A549 (cell line): ENCODE measurements at regions not wholly inside any gene's neighbourhood (a gene's known extent, or its start where the extent isn't known, plus 50 kb on each side); places are given as distances from the start of the nearest gene placed in this dataset.

Source experiments
- ATAC-seq, 2 experiments: fragments of 200-7000 bp in 1 of 2; fragments of >200 bp in 1 of 2; cut with Nextera tagmentation in 1 of 2; cut with Tn5 transposase in 1 of 2; 3 replicates each; pipeline versions ENCODE4 v1.8.0 to v1.9.1; 2018 to 2020; ENCODE audit warnings: mild to moderate bottlenecking in 1 of 2, moderate library complexity in 1 of 2
- CTCF ChIA-PET: fragments of 300-600 bp; sonication (Branson Sonifier 250); formaldehyde crosslinking; extraction: SDS; loops from one replicate; lab custom pipeline; 2021; ENCODE audit warnings: antibody characterized with exemption, inconsistent platforms; lab: Yijun Ruan, JAX
- POLR2A ChIA-PET: fragments of 350-600 bp; formaldehyde crosslinking; extraction: SDS; loops from one replicate; lab custom pipeline; 2021; ENCODE audit warnings: antibody characterized with exemption, inconsistent platforms; lab: Yijun Ruan, JAX
- DNase-seq, 2 experiments: peaks; one replicate each; pipeline versions ENCODE4 v3.0.0 to v3.0.0-alpha.2; 2011 to 2016; ENCODE audit warnings: low read depth in 1 of 2, low spot score in 1 of 2
- FAIRE-seq: peaks from 2 replicates; lab custom pipeline; 2011; peaks lifted over from hg19 to GRCh38; lab: Jason Lieb, UNC
- H3K27ac ChIP-seq, 2 experiments: fragments of >200 bp; sonication (Bioruptor Twin); formaldehyde crosslinking; 3 replicates each; pipeline ENCODE4 v1.5.1; 2016 to 2017
- H3K4me1 ChIP-seq: fragments of >200 bp; sonication (Bioruptor Twin); formaldehyde crosslinking; 3 replicates; pipeline ENCODE4 v1.6.1; 2016
- H3K4me2 ChIP-seq: fragments of >200 bp; sonication (Bioruptor Twin); formaldehyde crosslinking; 3 replicates; pipeline ENCODE4 v1.6.1; 2016
- H3K4me3 ChIP-seq: fragments of >200 bp; sonication (Bioruptor Twin); formaldehyde crosslinking; 3 replicates; pipeline ENCODE4 v1.5.1; 2016
- H3K9me3 ChIP-seq: fragments of >200 bp; sonication (Bioruptor Twin); formaldehyde crosslinking; 3 replicates; pipeline ENCODE4 v1.6.1; 2016
- EHF ChIP-seq: fragments of 250-450 bp; sonication (Bioruptor Pico); IDR thresholded peaks from 2 replicates; pipeline ENCODE4 v1.5.0; 2020; ENCODE audit warnings: mild to moderate bottlenecking
- HDAC2 ChIP-seq: fragments of 200-600 bp; sonication (generic); IDR thresholded peaks from 2 replicates; pipeline ENCODE4 v1.6.1; 2016
- HOXA7 ChIP-seq: fragments of 250-450 bp; sonication (Bioruptor Pico); IDR thresholded peaks from 2 replicates; pipeline ENCODE4 v1.5.0; 2020; ENCODE audit warnings: mild to moderate bottlenecking, moderate library complexity
- KDM1A ChIP-seq: fragments of 200-600 bp; sonication (generic); IDR thresholded peaks from 2 replicates; pipeline ENCODE4 v1.6.1; 2016; ENCODE audit warnings: low read depth, mild to moderate bottlenecking
- PHF8 ChIP-seq: fragments of 200-600 bp; sonication (generic); IDR thresholded peaks from 2 replicates; pipeline ENCODE4 v1.6.1; 2016; ENCODE audit warnings: low read depth, mild to moderate bottlenecking, antibody characterized with exemption, moderate library complexity, borderline replicate concordance
- POLR2A ChIP-seq: IDR thresholded peaks from 2 replicates; pipeline ENCODE4 v1.6.1; 2012; ENCODE audit warnings: mild to moderate bottlenecking, low read length
- REST ChIP-seq: fragments of 200-600 bp; sonication (generic); IDR thresholded peaks from 2 replicates; pipeline ENCODE4 v1.6.1; 2016; ENCODE audit warnings: antibody characterized with exemption, mild to moderate bottlenecking, moderate library complexity
- SMC3 ChIP-seq: fragments of >200 bp; sonication (Bioruptor Twin); formaldehyde crosslinking; IDR thresholded peaks from 3 replicates; pipeline ENCODE4 v1.6.1; 2018; ENCODE audit warnings: inconsistent platforms
- SREBF2 ChIP-seq: fragments of 450-650 bp; IDR thresholded peaks from 2 replicates; pipeline ENCODE4 v1.6.1; 2014; ENCODE audit warnings: mild to moderate bottlenecking, moderate library complexity
- TFCP2L1 ChIP-seq: fragments of 250-450 bp; sonication (Bioruptor Pico); IDR thresholded peaks from 2 replicates; pipeline ENCODE4 v1.5.0; 2021; ENCODE audit warnings: mild to moderate bottlenecking
- TP53 ChIP-seq: fragments of 250-450 bp; sonication (Bioruptor Pico); IDR thresholded peaks from 2 replicates; pipeline ENCODE4 v1.5.0; 2021; ENCODE audit warnings: mild to moderate bottlenecking, moderate library complexity
- ZC3H11A ChIP-seq: fragments of 450-650 bp; IDR thresholded peaks from 2 replicates; pipeline ENCODE4 v1.6.1; 2014; ENCODE audit warnings: antibody characterized with exemption, mild to moderate bottlenecking
- ZSCAN20 ChIP-seq: fragments of 250-450 bp; sonication (Bioruptor Pico); IDR thresholded peaks from 2 replicates; pipeline ENCODE4 v1.8.0; 2022; ENCODE audit warnings: mild to moderate bottlenecking, moderate library complexity
- WGBS: methylation state at CpG from one replicate; pipeline ENCODE4 v1.1.6; 2017; ENCODE audit errors: missing lambda C conversion rate; 5-methylcytosine and 5-hydroxymethylcytosine counted together
- TF ChIP-seq, protein P1 (sequence below): fragments of 150-350 bp; IDR thresholded peaks from 2 replicates; pipeline ENCODE4 v1.6.1; 2014; ENCODE audit warnings: low read depth, mild to moderate bottlenecking, low read length
- TF ChIP-seq, protein P2 (sequence below): fragments of 450-650 bp; IDR thresholded peaks from 2 replicates; pipeline ENCODE4 v1.6.1; 2014; ENCODE audit warnings: antibody characterized with exemption
- TF ChIP-seq, protein P3 (sequence below): fragments of >200 bp; sonication (Bioruptor Twin); formaldehyde crosslinking; IDR thresholded peaks from 3 replicates; pipeline ENCODE4 v1.5.1; 2016

- TF ChIP-seq PHF8 (no peak), REST (peak; percentile 80)
- TF ChIP-seq, all 56 proteins: peak for 1
- FAIRE-seq: no peak
- POLR2A ChIA-PET: no interaction called here
- Histone ChIP-seq H3K27ac (no peak overlapping the region), H3K4me1 (no peaks in the 10 kb centered on the region), H3K4me2 (no peak overlapping the region), H3K9me3 (no peaks in the 10 kb centered on the region), H3K4me3 (no peak overlapping the region)
- CTCF ChIA-PET: interaction anchor here (1.2 kb wide), 1 partner anchor 124 kb away, joined by 3 read pairs; no protein-coding TSS in a partner anchor
- WGBS: 33% methylated on average over 3 of the region's 3 CpGs
- no peak for ATAC-seq
- DNase-seq: no peak
These were observed 93.0 kb upstream of the PCGF5 start for GRCh38 chr10:91127341-91128082.

- FAIRE-seq (no peak), DNase-seq (no peak), ATAC-seq (no peak; a peak in 1 of 6 replicates)
- H3K4me2 ChIP-seq: no peak overlapping the region
- WGBS: 53% methylated on average over 7 of the region's 7 CpGs
- H3K4me1 ChIP-seq: no peaks in the 10 kb centered on the region
- ChIA-PET POLR2A (no interaction called here), CTCF (no interaction called here)
- H3K27ac ChIP-seq: no peak overlapping the region
- H3K9me3 ChIP-seq: no peaks in the 10 kb centered on the region
- H3K4me3 ChIP-seq: no peak overlapping the region
- TF ChIP-seq, protein P1, sequence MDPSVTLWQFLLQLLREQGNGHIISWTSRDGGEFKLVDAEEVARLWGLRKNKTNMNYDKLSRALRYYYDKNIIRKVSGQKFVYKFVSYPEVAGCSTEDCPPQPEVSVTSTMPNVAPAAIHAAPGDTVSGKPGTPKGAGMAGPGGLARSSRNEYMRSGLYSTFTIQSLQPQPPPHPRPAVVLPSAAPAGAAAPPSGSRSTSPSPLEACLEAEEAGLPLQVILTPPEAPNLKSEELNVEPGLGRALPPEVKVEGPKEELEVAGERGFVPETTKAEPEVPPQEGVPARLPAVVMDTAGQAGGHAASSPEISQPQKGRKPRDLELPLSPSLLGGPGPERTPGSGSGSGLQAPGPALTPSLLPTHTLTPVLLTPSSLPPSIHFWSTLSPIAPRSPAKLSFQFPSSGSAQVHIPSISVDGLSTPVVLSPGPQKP: no peak
- TF ChIP-seq POLR2A: no peak
- no peak for TF ChIP-seq KDM1A
- TF ChIP-seq SREBF2: no peak
- no peak for TF ChIP-seq TP53 (CRISPR knock-in tag)
- no peak for TF ChIP-seq ZC3H11A
These were observed 85.3 kb upstream of the PCGF5 start for GRCh38 chr10:91135113-91135512.

- FAIRE-seq: no peak
- WGBS: 90% methylated on average over 6 of the region's 6 CpGs
- ChIA-PET CTCF (no interaction called here), POLR2A (no interaction called here)
- Histone ChIP-seq H3K9me3 (no peaks in the 10 kb centered on the region), H3K4me2 (no peak overlapping the region), H3K4me3 (no peak overlapping the region), H3K4me1 (peaks cover 8% of the 10 kb centered on the region; the same call in 2 of the 3 replicates), H3K27ac (no peak overlapping the region)
- TF ChIP-seq TFCP2L1 (CRISPR knock-in tag): no peak
- no peak for TF ChIP-seq SMC3
- no peak for TF ChIP-seq HDAC2
- TF ChIP-seq EHF: no peak
- no peak for TF ChIP-seq ZSCAN20 (CRISPR knock-in tag)
- TF ChIP-seq, protein P2, sequence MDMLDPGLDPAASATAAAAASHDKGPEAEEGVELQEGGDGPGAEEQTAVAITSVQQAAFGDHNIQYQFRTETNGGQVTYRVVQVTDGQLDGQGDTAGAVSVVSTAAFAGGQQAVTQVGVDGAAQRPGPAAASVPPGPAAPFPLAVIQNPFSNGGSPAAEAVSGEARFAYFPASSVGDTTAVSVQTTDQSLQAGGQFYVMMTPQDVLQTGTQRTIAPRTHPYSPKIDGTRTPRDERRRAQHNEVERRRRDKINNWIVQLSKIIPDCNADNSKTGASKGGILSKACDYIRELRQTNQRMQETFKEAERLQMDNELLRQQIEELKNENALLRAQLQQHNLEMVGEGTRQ: no peak
- no peak for TF ChIP-seq HOXA7 (CRISPR knock-in tag)
- TF ChIP-seq, protein P3, sequence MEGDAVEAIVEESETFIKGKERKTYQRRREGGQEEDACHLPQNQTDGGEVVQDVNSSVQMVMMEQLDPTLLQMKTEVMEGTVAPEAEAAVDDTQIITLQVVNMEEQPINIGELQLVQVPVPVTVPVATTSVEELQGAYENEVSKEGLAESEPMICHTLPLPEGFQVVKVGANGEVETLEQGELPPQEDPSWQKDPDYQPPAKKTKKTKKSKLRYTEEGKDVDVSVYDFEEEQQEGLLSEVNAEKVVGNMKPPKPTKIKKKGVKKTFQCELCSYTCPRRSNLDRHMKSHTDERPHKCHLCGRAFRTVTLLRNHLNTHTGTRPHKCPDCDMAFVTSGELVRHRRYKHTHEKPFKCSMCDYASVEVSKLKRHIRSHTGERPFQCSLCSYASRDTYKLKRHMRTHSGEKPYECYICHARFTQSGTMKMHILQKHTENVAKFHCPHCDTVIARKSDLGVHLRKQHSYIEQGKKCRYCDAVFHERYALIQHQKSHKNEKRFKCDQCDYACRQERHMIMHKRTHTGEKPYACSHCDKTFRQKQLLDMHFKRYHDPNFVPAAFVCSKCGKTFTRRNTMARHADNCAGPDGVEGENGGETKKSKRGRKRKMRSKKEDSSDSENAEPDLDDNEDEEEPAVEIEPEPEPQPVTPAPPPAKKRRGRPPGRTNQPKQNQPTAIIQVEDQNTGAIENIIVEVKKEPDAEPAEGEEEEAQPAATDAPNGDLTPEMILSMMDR: no peak
- DNase-seq: no peak
- no peak for ATAC-seq
These were observed 83.3 kb upstream of the PCGF5 start for GRCh38 chr10:91137011-91137643.
